HTR-8/SVneo (cell line): ENCODE measurements at regions not wholly inside any gene's neighbourhood (a gene's known extent, or its start where the extent isn't known, plus 50 kb on each side); places are given as distances from the start of the nearest gene placed in this dataset.
A peak's percentile ranks its signal among the peaks of the same experiment; 100 is the strongest.

Experiments
- DNase-seq: peaks from one replicate; pipeline ENCODE4 v3.0.0; 2011; ENCODE audit warnings: low spot score, mixed read lengths; ENCODE audit not compliant: insufficient read length
- FAIRE-seq: peaks from 2 replicates; lab custom pipeline; 2011; peaks lifted over from hg19 to GRCh38; lab: Jason Lieb, UNC

DNA sequence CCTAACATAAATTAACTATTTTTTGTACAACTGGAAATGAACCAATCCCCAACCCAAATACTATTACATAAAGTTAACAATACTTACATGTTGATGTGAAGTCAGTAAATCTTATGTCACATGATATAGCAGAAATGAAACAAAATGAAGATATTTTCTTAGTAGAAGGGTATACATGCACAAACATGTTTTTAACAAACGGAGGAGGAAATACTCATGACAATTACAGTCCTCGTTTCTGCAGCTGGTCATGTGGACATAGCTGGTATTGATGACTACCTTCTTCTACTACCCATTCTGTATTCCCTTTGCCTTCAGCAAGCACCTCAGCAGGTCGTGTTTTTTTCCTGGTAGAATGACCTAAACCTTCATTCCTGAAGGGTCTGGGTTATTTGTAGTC is 252.3 kb downstream of the HTR7 start:
- DNase-seq (no peak), FAIRE-seq (no peak)

DNA sequence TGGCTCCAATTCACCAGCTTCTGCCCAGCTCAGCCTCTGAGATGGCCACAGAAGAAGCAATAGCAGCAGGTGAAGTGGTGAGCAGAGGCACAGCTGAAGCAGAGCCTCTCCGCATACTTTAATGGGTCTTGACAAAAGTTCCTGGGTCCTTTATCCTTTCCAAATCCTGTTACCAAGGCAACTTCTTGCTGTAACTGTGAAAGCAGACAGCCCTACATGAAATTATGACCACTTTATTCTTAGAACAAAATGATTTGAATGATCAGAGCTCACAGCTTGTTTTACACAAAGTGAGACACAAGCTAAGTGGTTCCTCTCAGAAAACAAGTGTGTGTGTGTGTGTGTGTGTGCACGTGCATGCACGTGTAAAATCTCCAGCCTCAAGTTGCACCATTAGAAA is 245.6 kb downstream of the HTR7 start:
- DNase-seq: no peak

DNA sequence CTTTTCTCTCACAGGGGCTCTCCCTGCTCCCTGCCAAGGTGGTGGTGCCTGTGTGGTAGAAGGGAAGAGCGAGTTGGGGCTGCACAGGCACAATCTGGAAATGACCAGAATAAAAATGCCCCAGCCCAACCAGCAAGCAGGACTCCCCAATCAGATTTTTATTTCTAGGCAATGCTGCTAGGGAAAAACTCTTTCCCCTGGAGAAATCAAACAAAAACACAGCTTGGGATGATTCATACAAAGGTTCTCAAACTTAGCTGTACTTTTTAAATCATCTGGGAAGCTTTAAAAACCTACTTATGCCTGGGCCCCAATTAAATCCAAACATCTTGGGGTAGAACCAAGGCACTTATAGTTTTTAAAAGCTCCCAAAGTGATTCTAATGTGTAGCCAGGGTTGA is 243.2 kb downstream of the HTR7 start:
- DNase-seq (no peak), FAIRE-seq (no peak)

More for the DNA sequence above, 245.6 kb downstream of the HTR7 start:
- no peak for FAIRE-seq

DNA sequence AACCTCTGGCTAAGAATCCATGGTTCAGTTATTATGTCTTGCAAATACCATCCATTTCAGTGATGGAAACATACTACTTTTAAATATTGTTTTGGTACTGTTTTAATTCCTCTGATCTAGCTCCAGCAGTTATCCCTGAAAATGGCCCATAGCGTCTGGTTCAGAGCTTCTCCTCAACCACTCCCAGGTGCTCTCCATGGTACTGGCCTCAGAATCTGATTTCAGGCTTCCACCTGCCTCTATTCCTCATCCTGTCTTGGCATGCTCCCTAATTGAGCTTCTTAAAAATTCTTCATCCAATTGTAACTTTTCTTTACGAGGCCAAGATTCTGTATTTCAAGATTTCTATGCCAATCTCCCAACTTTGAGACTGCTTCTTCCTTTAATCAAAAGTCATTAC is 236.3 kb downstream of the HTR7 start:
- DNase-seq (no peak), FAIRE-seq (no peak)

DNA sequence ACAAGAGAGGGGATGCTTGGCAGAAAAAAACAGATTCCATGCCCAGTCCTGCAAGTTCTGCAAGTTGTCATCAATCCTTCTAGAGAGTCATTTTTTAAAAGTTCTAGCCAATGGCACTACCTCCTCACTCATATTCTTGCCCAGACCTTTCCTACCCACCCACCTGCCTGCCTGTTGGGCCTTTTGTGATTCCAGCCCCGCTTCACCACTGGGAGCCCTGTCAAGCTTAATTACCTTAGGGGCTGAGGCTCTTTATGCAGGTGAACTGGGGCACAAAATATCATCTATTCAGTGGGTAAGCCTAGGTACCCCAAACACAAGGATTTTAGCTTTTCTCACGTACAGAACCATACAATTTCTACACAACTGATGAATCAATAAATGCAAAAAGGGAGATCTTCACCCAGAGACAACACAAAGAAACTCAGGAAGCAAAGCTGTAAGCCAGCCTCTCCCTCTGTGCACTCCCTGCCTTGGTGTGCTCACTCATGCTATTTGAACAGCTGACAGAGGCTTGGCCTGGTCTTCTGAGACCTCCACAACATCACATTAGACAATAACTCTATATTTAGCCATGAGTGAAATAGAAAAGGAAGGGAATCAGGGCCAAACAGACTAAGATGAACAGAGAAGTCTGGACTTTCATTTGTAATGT is 222.6 kb downstream of the HTR7 start:
- FAIRE-seq (no peak), DNase-seq (no peak)

DNA sequence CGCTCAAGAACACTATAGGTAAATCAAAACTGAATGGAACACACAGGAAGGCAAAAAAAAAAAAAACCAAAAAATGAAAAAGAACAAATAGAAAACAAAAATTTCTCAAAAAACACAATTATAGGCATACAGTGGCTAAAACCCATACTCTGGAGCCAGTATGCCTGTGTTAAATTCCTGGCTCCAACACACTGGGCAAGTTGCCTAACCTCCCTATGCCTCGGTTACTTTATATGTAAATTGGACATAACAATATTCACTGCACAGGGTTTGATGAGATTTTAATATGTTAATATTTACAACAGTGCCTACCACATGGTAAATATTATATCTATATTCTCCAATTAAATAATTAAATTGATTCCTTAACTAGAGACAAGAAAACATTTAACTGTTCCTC is 217.1 kb downstream of the HTR7 start:
- DNase-seq: no peak
- FAIRE-seq: no peak

DNA sequence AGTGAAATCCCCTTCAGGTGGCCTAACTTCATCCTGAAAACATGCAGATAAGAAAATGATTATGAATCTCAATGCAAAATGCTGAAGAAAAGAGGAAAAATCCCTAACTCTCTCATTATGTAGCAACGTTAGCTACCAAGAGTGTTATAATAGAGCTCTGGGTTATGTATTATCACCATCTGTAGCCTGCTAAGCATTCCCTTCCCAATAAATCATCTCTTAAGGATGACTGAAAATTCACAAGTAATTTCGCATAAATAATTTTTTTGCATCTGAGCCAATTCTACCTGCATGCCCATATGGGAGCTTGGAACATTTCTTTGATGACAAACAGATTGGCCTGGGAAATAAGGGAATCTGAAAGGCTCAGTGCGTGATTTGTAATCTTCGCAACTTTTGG is 216.1 kb downstream of the HTR7 start:
- no peak for FAIRE-seq
- DNase-seq: no peak

DNA sequence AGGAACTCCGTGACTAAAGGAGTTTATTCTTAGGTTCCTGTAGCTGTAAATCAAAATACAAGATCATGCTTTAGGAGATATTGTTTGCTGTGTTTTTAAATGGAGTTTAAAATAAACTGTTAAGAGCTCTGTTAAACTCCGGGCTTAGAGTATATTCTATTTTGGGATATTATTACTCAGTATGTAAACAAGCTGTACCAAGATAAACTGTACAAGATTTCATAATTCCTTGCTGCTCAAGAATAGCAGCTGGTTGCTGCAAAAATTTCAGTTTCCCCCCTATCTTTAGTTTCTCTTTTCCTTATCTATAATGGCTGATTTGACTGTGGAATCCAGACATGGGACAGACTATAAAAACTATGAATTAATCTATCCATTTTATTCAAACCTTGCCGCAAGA is 215.7 kb downstream of the HTR7 start:
- FAIRE-seq (no peak), DNase-seq (no peak)

DNA sequence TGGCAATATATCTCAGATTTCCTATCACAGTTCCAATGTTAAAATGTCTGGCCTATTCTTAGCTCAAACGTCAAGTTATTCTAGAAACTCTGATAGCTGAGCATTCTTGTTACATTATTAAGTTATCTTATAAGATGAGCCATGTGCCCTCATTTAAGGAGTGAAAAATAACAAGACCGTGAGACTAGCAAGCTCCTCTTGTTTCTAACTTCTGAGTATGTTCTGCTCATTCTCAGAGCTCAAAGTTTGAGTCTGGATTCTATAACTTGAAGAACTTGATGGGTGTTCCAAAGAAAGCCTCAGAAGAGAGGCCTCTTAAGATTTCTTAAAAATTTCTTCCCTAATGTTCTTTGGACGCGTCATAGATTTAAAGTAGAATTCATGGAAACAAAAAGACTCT is 215.2 kb downstream of the HTR7 start:
- no peak for DNase-seq
- no peak for FAIRE-seq

DNA sequence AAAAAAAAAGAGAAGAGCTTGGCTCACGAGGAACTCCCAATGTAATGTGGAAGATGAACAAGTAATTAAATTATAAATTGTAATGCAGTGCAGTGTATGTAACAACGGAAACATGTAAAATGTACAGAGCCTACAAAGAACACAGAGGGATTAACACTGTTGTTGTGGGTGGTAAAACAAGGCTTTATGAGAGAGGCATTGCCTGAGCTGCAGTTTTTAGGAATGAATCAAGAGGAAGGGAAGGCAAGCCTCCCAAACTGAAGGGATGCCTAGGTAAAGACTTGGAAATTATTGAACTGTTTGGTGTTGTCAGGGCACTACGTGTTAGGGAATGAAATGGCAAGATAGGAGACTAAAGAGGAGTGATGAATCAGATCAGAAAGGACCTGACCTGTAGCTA is 213.7 kb downstream of the HTR7 start:
- FAIRE-seq (no peak), DNase-seq (no peak)

DNA sequence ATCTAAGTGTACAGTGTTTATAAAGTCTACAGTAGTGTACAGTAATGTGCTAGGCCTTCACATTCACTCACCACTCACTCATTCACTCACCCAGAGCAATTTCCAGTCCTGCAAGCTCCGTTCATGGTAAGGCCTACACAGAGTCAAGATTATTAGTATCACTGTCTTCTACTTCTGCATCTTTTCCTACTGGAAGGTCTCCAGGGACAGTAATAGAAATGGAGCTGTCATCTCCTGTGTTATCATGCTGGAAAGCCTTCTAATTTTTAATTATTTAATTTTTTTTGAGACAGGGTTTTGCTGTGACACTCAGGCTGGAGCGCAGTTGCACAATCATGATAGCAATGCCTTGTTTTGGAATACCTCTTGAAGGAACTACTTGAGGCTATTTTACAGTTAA is 207.0 kb downstream of the HTR7 start:
- DNase-seq: no peak
- FAIRE-seq: no peak

DNA sequence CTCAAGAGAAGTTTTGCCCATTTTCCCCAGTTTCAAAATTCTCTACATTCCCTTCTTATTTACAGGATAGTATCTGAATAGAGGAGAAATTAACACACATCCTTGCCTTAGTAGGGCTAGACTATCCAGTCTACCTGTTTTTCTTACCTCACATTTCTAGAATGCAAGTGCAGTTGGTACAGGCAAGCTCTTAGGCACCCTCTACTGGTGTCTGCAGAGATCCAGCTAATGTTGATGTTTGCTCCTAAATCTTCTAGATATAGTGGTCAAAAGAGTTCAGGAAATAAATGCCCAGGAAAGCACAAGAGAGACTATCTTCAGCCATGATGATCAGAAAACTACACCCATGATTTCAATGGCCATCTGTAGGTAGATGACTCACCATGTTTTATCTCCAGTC is 205.3 kb downstream of the HTR7 start:
- DNase-seq (peak; percentile 0), FAIRE-seq (no peak)

DNA sequence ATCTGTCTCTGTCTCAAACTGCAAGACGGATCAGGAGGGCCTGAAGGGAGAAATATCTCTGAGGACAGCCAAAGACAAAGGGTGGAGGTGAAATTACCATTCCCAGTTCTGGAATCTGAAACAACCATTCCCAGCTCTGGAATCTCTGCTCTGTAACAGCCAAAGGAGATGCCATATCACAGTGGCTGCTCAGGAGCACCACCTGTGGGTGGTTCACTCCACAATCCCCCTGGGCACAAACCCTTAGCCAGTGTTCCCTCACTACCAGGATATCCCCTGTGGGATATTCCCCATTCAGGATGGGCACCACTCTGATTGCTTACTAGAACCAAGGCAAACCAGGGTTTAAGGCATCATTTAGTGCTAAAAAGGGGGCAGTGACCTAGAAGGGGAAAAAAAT is 199.0 kb downstream of the HTR7 start:
- FAIRE-seq (no peak), DNase-seq (no peak)

DNA sequence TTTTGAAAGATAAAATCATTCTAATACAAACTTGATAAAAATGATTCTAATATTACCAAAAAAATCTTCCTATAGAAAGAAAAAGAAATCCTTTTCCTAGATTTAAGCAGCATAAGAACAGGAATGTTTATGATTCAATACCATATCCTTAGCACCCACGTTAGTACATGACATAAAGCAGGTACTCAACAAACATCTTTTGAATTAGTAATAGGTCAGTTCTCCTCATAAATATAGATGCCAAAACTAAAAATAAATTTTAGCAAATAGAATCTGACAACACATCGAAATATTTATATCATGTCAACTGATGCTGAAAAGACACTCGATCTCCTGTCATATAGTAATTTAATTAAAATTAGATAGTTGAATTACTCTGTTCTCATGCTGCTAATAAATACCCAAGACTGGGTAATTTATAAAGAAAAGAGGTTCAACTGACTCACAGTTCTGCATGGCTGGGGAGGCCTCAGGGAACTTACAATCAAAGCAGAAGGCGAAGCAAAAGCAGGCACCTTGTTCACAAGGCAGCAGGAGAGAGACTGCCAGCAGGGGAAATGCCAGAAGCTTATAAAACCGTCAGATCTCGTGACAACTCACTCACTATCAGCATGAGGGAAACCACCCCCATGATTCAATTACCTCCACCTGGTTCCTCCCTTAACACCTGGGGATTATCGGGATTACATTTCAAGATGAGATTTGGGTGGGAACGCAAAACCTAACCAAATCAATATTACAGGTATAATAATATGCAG is 191.8 kb downstream of the HTR7 start:
- DNase-seq (no peak), FAIRE-seq (no peak)

DNA sequence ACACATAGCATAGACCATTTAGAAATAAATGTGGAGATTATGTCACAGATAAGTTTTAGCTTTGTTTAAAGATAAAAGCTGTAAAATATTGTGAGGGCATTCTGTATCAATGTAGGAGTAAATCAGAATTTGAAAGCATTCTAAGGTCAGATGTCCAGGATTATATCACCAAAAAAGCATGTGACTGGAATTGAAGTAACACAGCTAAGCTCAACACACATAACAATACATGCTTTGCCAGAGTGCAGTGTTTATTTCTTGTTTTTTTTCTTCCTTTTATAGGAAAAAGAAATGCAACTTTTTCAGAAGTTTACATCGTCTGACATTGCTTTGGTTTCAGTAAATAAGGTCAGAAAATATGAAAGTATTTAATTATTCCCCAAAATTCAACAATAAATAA is 183.4 kb downstream of the HTR7 start:
- DNase-seq: no peak
- no peak for FAIRE-seq

DNA sequence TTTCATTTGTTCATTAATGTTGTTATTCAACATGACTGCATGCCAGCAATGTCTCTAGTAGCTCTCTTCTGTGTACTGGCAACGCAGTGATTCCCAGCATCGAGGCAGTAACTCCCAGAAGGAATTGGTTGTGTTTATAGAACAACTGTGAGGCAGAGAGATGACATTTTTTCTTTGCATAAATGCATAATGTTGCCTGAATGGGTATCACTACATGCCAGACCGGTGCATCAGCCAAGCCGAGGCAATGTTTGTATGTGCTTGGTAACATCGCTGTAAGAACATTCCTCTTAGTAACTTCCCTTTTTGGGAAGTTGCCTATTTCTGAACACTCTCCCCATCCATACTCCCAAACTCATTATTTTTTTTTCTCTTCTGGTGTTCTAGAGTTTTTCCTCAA is 182.9 kb downstream of the HTR7 start:
- DNase-seq (no peak), FAIRE-seq (peak; percentile 4)

DNA sequence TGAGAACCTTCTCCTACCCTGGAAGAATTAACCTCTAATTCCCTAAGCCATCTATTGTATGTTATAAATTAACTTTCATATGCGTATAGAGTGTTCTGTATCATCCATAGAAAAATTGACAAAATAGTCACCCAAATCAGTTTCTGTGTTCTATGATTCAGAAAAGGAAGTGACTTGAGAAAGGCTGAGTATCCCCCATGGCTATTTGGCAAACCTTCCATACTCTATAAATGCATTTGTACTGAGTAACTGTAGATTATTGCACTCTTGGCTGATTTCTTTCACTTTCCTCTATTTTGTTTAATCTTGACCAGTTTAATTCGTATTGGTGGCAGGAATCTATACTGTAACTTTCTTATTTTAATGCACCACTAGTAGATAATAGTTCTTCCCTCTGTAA is 182.2 kb downstream of the HTR7 start:
- no peak for DNase-seq

More for the DNA sequence above, 182.2 kb downstream of the HTR7 start:
- FAIRE-seq: no peak
